Lower leg skin (tissue), 3 donors: ENCODE measurements at regions not wholly inside any gene's neighbourhood (a gene's known extent, or its start where the extent isn't known, plus 50 kb on each side); places are given as distances from the start of the nearest gene placed in this dataset.

Source experiments
- POLR2A ChIP-seq, 2 donors: fragments of 450-650 bp; IDR thresholded peaks; one replicate each; pipeline ENCODE4 v1.6.1; 2016 to 2017; ENCODE audit warnings: antibody characterized with exemption in 2 of 2, mild to moderate bottlenecking in 1 of 2, moderate library complexity in 1 of 2
- TF ChIP-seq, protein P1 (sequence below), 3 donors: fragments of 450-650 bp; IDR thresholded peaks; one replicate each; pipeline ENCODE4 v1.5.1; 2016; ENCODE audit warnings: antibody characterized with exemption in 3 of 3, mild to moderate bottlenecking in 3 of 3, moderate library complexity in 2 of 3

DNA sequence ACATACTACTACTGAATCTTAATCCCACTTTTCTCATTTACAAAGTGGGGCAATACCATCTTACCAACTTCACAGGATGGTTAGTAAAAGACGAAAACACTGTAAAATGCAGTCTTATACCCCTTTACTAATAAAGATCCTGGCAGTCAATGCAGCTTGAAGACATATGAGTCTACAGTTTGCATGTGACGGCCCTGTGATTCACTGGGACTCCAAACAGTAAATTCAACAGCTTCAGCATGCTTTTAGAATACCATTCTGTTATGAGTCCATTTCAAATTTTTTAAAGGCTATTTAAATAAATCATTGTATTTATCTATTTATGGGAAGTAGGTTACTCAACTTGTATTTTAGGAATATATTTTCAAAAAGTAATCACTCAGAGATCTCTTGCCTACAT, 629.1 kb downstream of the LIG4 start:
- TF ChIP-seq, protein P1, sequence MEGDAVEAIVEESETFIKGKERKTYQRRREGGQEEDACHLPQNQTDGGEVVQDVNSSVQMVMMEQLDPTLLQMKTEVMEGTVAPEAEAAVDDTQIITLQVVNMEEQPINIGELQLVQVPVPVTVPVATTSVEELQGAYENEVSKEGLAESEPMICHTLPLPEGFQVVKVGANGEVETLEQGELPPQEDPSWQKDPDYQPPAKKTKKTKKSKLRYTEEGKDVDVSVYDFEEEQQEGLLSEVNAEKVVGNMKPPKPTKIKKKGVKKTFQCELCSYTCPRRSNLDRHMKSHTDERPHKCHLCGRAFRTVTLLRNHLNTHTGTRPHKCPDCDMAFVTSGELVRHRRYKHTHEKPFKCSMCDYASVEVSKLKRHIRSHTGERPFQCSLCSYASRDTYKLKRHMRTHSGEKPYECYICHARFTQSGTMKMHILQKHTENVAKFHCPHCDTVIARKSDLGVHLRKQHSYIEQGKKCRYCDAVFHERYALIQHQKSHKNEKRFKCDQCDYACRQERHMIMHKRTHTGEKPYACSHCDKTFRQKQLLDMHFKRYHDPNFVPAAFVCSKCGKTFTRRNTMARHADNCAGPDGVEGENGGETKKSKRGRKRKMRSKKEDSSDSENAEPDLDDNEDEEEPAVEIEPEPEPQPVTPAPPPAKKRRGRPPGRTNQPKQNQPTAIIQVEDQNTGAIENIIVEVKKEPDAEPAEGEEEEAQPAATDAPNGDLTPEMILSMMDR (IDR thresholded peaks at IDR 0.05): no peak
- no peak for TF ChIP-seq POLR2A (IDR thresholded peaks at IDR 0.05)
